H1 (cell line): ENCODE measurements at regions not wholly inside any gene's neighbourhood (a gene's known extent, or its start where the extent isn't known, plus 50 kb on each side); places are given as distances from the start of the nearest gene placed in this dataset.

Experiments used
- POU5F1 ChIP-seq: IDR thresholded peaks from 2 replicates; pipeline ENCODE4 v1.6.1; 2011; ENCODE audit warnings: low read depth, mild to moderate bottlenecking, low read length, moderate library complexity
- RNF2 ChIP-seq: fragments of 200-900, 300-1000 bp; sonication (generic); IDR thresholded peaks from 2 replicates; pipeline ENCODE4 v1.7.1; 2016; ENCODE audit warnings: borderline replicate concordance, low read depth, mild to moderate bottlenecking, antibody characterized with exemption, low read length; ENCODE audit not compliant: poor library complexity, severe bottlenecking; ENCODE audit errors: missing control alignments
- TAF7 ChIP-seq: optimal IDR thresholded peaks from 2 replicates; pipeline ENCODE3; 2011; ENCODE audit warnings: low read depth, mild to moderate bottlenecking, inconsistent platforms, low read length, moderate library complexity, borderline replicate concordance

DNA sequence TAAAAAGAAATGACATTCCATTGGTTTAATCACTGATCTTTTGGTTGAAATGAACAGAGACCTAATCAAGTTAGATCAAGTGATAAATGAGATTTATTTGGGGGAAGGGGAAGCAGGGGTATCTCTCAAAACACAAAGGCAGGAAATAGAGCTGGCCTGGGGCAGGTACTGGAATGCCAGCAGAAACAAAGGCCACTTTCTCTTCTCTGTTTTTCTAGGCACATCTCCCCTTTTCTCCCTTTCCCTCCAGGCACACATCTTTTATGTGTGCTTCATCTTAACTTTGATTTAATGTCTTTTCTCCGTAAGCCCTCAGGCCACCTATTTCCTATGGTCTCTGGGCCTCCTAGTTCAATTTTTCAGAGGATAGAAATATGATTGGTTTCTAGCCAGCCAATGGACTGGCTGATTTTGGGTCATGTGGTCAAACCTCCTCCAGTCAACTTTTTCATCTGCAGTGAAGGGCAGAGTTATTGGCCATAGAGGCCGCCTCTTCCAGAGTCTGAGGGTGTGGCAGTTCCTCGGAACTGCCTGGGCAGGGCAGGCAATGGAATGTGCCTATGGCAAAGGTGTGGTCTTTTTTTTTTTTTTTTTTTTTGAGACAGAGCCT lies 58.9 kb upstream of the FAM136A start (continued):
- TF ChIP-seq TAF7 (no peak), POU5F1 (no peak), RNF2 (no peak)
